ENCODE measurements at regions not wholly inside any gene's neighbourhood (a gene's known extent, or its start where the extent isn't known, plus 50 kb on each side); places are given as distances from the start of the nearest gene placed in this dataset.
A peak's percentile ranks its signal among the peaks of the same experiment; 100 is the strongest.

DNA sequence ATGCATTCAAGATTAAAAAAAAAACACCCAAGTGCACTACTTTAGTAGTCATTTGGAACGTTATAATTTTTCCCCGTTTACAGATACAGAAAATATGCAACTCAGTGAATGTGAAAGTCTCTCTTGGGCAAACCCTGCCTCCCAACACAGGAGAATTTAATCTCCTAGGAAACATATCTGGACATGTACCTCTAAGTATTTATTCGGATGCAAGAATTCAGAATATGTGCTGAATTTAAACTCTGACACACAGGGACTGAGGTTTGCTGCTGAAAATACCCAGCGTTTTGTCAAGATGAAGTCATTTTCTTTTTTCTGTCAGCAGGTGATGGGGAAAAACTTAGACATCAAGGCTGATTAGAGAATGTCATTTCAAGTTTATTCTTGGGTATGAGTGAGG is 105.4 kb downstream of the ACKR3 start:
- Histone ChIP-seq H3K9ac (ENCODE audit: low read depth, low read length) (no peak overlapping the region), H3K9me3 (replicated peaks; ENCODE audit: low read length) (no peaks in the 10 kb centered on the region), H3K36me3 (ENCODE audit: insufficient read depth, low read length) (no peaks in the 10 kb centered on the region), H3K4me3 (ENCODE audit: low read length) (no peak overlapping the region), H3K4me2 (ENCODE audit: low read length) (no peak overlapping the region), H3K4me1 (ENCODE audit: control insufficient read depth, insufficient read depth, low read length) (no peaks in the 10 kb centered on the region), H3K27me3 (ENCODE audit: control insufficient read depth, insufficient read depth, low read length) (peaks cover 6% of the 10 kb centered on the region)

DNA sequence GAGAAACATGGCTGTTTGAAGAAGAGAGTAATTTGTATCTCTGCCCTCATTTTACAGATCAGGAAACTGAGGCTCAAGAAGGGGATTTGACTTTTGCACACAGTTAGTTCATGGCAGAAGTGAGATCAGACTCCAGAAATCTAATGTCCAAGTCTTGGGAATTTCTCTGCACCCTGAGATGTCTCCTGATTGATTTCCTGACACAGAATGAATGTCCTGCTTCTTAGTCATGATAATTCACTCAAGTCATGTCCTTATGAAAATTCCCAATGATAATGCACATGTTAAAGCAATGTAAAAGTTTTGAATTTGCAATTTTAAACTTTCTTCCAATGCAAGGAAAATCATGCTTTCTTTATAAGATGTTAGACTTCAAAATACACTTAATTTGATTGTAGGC is 105.9 kb downstream of the ACKR3 start:
- H3K27me3 ChIP-seq (ENCODE audit: control insufficient read depth, insufficient read depth, low read length): peaks cover 6% of the 10 kb centered on the region
- peaks cover 5% of the 10 kb centered on the region for H3K4me1 ChIP-seq (ENCODE audit: control insufficient read depth, insufficient read depth, low read length)
- H3K9ac ChIP-seq (ENCODE audit: low read depth, low read length): no peak overlapping the region
- no peaks in the 10 kb centered on the region for H3K36me3 ChIP-seq (ENCODE audit: insufficient read depth, low read length)
- H3K4me3 ChIP-seq (ENCODE audit: low read length): no peak overlapping the region
- no peaks in the 10 kb centered on the region for H3K9me3 ChIP-seq (replicated peaks; ENCODE audit: low read length)
- no peak overlapping the region for H3K4me2 ChIP-seq (ENCODE audit: low read length)

DNA sequence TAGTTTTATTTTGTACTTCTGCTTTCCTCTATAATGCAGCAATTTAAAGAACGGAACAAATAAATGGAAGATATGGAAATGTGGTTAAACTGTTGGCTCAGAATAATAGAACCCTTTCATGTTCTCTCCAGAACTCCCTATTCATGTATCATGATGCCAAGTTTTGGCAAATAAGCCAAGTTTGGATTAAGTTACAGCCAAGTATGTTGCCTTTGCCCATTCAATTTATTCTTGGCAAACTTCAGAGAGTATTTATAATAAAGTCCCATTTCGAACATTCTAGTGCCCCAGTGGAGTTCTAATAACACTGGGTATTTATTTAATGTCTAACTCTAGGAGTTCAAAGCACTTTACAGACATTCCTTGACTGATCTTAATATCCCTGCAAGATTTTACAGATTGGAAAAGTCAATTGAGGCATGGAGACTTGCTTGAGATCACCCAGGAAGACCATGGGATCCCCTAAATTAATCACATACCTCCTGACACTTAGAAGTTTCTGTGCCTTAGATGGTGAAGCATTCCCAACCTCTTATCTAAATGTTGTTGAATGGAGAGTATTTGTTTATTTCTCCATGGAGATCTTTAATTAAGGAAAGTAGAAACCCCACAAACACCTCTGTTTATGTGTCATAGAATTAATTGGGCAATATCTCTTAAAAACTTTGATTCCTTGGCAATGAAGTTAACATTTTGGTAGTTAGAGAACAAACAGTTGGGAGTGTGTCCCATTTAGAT is 106.7 kb downstream of the ACKR3 start:
- Histone ChIP-seq H3K4me2 (ENCODE audit: low read length) (no peak overlapping the region), H3K9me3 (replicated peaks; ENCODE audit: low read length) (no peaks in the 10 kb centered on the region), H3K4me3 (ENCODE audit: low read length) (no peak overlapping the region), H3K4me1 (ENCODE audit: control insufficient read depth, insufficient read depth, low read length) (peaks cover 6% of the 10 kb centered on the region), H3K9ac (ENCODE audit: low read depth, low read length) (no peak overlapping the region), H3K36me3 (ENCODE audit: insufficient read depth, low read length) (no peaks in the 10 kb centered on the region), H3K27me3 (ENCODE audit: control insufficient read depth, insufficient read depth, low read length) (peaks cover 6% of the 10 kb centered on the region)

GRCh38 chr2:236677368-236677767 is 107.7 kb downstream of the ACKR3 start:
- no peak overlapping the region for H3K4me2 ChIP-seq (ENCODE audit: low read length)
- H3K4me1 ChIP-seq (ENCODE audit: control insufficient read depth, insufficient read depth, low read length): peaks cover 6% of the 10 kb centered on the region
- no peak overlapping the region for H3K9ac ChIP-seq (ENCODE audit: low read depth, low read length)
- no peaks in the 10 kb centered on the region for H3K36me3 ChIP-seq (ENCODE audit: insufficient read depth, low read length)
- H3K9me3 ChIP-seq (replicated peaks; ENCODE audit: low read length): no peaks in the 10 kb centered on the region
- H3K4me3 ChIP-seq (ENCODE audit: low read length): no peak overlapping the region
- H3K27me3 ChIP-seq (ENCODE audit: control insufficient read depth, insufficient read depth, low read length): peaks cover 6% of the 10 kb centered on the region

GRCh38 chr2:236678307-236678975 is 108.8 kb downstream of the ACKR3 start:
- H3K4me1 ChIP-seq (ENCODE audit: control insufficient read depth, insufficient read depth, low read length): peaks cover 9% of the 10 kb centered on the region
- H3K27me3 ChIP-seq (ENCODE audit: control insufficient read depth, insufficient read depth, low read length): peaks cover 6% of the 10 kb centered on the region

DNA sequence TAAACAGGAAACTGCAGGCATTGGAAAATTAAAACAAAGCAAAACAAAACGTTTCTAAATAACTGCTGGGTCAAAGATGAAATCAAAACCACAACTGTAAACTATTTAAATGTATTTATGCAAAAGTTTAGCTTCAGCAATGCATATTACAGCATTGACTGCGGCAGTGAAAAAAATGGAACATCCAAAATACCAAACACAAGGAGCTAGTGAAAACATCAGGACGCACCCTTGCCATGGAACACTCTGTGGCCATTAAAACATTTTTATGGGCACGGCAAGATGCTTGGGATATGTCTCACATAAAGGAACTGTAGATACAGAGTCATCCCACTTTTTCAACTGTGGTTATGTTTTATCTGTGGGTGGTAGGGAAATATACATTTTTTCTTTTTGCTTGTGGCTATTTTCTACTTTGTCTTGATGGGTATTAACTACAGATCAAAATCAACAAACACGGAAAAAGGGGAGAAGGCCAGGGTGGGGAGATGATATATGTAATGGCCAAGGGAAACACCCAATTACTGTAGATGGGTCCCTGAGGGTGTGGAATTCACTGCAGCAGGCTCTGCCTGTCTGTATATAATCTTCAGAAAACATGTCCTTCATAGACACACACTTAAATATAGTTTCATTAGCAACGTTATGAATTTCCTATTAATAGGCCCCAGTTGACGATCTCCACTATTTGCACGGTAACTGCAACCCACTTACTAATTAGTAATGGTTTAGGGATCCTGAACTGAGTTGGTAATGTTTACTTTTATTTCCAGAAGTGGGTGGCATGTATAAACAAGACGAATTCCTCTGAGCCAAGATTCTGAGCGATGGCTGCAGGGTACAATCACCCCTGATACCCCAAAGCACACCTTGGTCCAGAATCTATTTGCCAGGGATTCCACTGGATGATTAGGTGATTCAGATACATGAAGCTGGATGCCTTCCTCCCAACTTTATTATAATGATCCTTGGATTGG is 110.5 kb downstream of the ACKR3 start:
- no peak overlapping the region for H3K4me3 ChIP-seq (ENCODE audit: low read length)
- peak overlapping the region; percentile 26 for H3K9ac ChIP-seq (ENCODE audit: low read depth, low read length)
- peaks cover 6% of the 10 kb centered on the region for H3K27me3 ChIP-seq (ENCODE audit: control insufficient read depth, insufficient read depth, low read length)
- no peaks in the 10 kb centered on the region for H3K9me3 ChIP-seq (replicated peaks; ENCODE audit: low read length)
- peak overlapping the region; percentile 24 for H3K4me2 ChIP-seq (ENCODE audit: low read length)
- H3K4me1 ChIP-seq (ENCODE audit: control insufficient read depth, insufficient read depth, low read length): peaks cover 9% of the 10 kb centered on the region
- H3K36me3 ChIP-seq (ENCODE audit: insufficient read depth, low read length): no peaks in the 10 kb centered on the region

More at GRCh38 chr2:236678307-236678975, 108.8 kb downstream of the ACKR3 start:
- Histone ChIP-seq H3K36me3 (ENCODE audit: insufficient read depth, low read length) (no peaks in the 10 kb centered on the region), H3K4me3 (ENCODE audit: low read length) (no peak overlapping the region), H3K9ac (ENCODE audit: low read depth, low read length) (no peak overlapping the region), H3K9me3 (replicated peaks; ENCODE audit: low read length) (no peaks in the 10 kb centered on the region), H3K4me2 (ENCODE audit: low read length) (no peak overlapping the region)

GRCh38 chr2:236682651-236683422 is 113.2 kb downstream of the ACKR3 start:
- Histone ChIP-seq H3K4me3 (ENCODE audit: low read length) (no peak overlapping the region), H3K27me3 (ENCODE audit: control insufficient read depth, insufficient read depth, low read length) (peaks cover 11% of the 10 kb centered on the region), H3K4me1 (ENCODE audit: control insufficient read depth, insufficient read depth, low read length) (peaks cover 9% of the 10 kb centered on the region), H3K9me3 (replicated peaks; ENCODE audit: low read length) (no peaks in the 10 kb centered on the region), H3K9ac (ENCODE audit: low read depth, low read length) (no peak overlapping the region), H3K36me3 (ENCODE audit: insufficient read depth, low read length) (no peaks in the 10 kb centered on the region), H3K4me2 (ENCODE audit: low read length) (no peak overlapping the region)

GRCh38 chr2:236684504-236685256 is 115.1 kb downstream of the ACKR3 start:
- H3K9ac ChIP-seq (ENCODE audit: low read depth, low read length): no peak overlapping the region
- H3K27me3 ChIP-seq (ENCODE audit: control insufficient read depth, insufficient read depth, low read length): peaks cover 11% of the 10 kb centered on the region
- H3K9me3 ChIP-seq (replicated peaks; ENCODE audit: low read length): no peaks in the 10 kb centered on the region
- no peak overlapping the region for H3K4me2 ChIP-seq (ENCODE audit: low read length)
- peaks cover 9% of the 10 kb centered on the region for H3K4me1 ChIP-seq (ENCODE audit: control insufficient read depth, insufficient read depth, low read length)
- H3K4me3 ChIP-seq (ENCODE audit: low read length): no peak overlapping the region
- no peaks in the 10 kb centered on the region for H3K36me3 ChIP-seq (ENCODE audit: insufficient read depth, low read length)

DNA sequence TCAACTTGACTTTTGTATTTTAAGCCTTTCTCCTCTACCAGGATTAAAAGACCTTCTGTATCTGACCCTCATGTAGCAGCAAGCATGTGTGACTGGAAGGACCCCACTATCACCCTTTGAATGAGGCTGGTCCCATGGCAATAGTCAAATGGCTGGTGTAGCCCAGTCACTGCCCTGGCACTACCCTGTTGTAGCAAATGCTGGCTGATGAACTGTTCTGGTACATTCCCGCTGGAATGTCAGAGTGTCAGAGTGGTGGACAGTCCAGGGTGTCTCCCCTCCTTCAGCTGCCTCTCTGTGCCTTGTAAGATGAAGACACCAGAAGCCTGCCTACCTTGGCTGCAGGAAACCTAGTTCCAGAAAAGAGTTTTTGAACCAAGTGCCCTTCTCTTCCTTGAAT is 115.7 kb downstream of the ACKR3 start:
- Histone ChIP-seq H3K27me3 (ENCODE audit: control insufficient read depth, insufficient read depth, low read length) (peaks cover 11% of the 10 kb centered on the region), H3K4me3 (ENCODE audit: low read length) (no peak overlapping the region), H3K4me2 (ENCODE audit: low read length) (no peak overlapping the region), H3K9ac (ENCODE audit: low read depth, low read length) (no peak overlapping the region), H3K9me3 (replicated peaks; ENCODE audit: low read length) (no peaks in the 10 kb centered on the region), H3K4me1 (ENCODE audit: control insufficient read depth, insufficient read depth, low read length) (peaks cover 8% of the 10 kb centered on the region), H3K36me3 (ENCODE audit: insufficient read depth, low read length) (no peaks in the 10 kb centered on the region)

DNA sequence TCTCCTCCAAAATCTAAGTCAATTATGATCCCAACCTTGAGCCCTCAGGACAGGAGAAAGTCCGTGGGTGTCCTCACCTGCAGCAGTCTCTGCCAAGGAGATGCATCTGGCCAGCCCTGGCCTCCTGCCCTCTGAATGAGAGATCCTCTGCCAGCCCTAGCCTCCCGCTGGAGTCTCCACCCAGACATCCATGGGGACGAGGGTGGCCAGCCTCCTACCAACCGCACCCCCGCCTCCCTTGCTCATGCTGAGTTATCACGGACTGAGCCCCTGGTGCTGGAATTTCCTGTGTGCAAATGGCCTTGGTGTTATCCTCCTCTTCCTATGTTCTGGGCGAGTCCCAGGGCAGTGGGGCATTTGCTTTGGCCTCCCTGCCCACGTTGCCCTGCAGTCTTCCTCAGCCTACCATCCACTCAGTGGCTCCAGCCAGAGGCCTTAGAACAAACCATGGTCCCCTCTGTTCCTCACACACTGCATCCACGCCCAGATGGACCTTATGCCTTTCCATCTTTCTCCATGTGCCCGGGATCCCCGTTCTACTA is 116.4 kb downstream of the ACKR3 start:
- peaks cover 11% of the 10 kb centered on the region for H3K27me3 ChIP-seq (ENCODE audit: control insufficient read depth, insufficient read depth, low read length)
- H3K4me3 ChIP-seq (ENCODE audit: low read length): no peak overlapping the region
- no peaks in the 10 kb centered on the region for H3K36me3 ChIP-seq (ENCODE audit: insufficient read depth, low read length)
- H3K4me1 ChIP-seq (ENCODE audit: control insufficient read depth, insufficient read depth, low read length): peaks cover 8% of the 10 kb centered on the region
- no peak overlapping the region for H3K4me2 ChIP-seq (ENCODE audit: low read length)
- H3K9ac ChIP-seq (ENCODE audit: low read depth, low read length): no peak overlapping the region
- H3K9me3 ChIP-seq (replicated peaks; ENCODE audit: low read length): no peaks in the 10 kb centered on the region

Measured in skeletal muscle satellite cell (primary cell).